ENCODE measurements at regions not wholly inside any gene's neighbourhood (a gene's known extent, or its start where the extent isn't known, plus 50 kb on each side); places are given as distances from the start of the nearest gene placed in this dataset.

GRCh38 chr4:20084488-20084887 lies 167.2 kb upstream of the SLIT2 start:
- no peak overlapping the region for H3K9ac ChIP-seq (ENCODE audit: control insufficient read depth, insufficient read depth, low read length)
- SMC1A ChIA-PET (ENCODE audit: uncharacterized antibody, unreplicated experiment) = no interaction called here
- no peak overlapping the region for H3K4me2 ChIP-seq (ENCODE audit: control insufficient read depth, insufficient read depth)
- no peak overlapping the region for H3K4me3 ChIP-seq
- no peak overlapping the region for H2AFZ ChIP-seq (ENCODE audit: control insufficient read depth, low read depth, low read length)
- in situ Hi-C loops (cut with MboI) = no loop called here
- POLR2A ChIA-PET = no interaction called here
- FAIRE-seq (no peak), ATAC-seq (no peak), DNase-seq (ENCODE audit: low read depth, low spot score) (no peak)
- intact Hi-C loops (cut with micrococcal nuclease; ENCODE audit: unreplicated experiment) = no loop called here
- CTCF ChIA-PET = no interaction called here
- no peak overlapping the region for H3K27ac ChIP-seq (ENCODE audit: control insufficient read depth, insufficient read depth)
- H3K36me3 ChIP-seq (ENCODE audit: control insufficient read depth in 2 of 2, insufficient read depth in 2 of 2, low read length in 1 of 2) = no peaks in the 10 kb centered on the region
- RAD21 ChIA-PET (ENCODE audit: unreplicated experiment) = no interaction called here
- H3K4me1 ChIP-seq (ENCODE audit: control insufficient read depth, insufficient read depth, low read length) = no peaks in the 10 kb centered on the region
- no peaks in the 10 kb centered on the region for H3K9me3 ChIP-seq (replicated peaks; ENCODE audit: control insufficient read depth, insufficient read depth, low read length)
- TF ChIP-seq RB1 (IDR thresholded peaks at IDR 0.05; ENCODE audit: borderline replicate concordance) (no peak), BACH1 (IDR thresholded peaks at IDR 0.05; ENCODE audit: borderline replicate concordance) (no peak), NFIC (IDR thresholded peaks at IDR 0.05; ENCODE audit: low read depth, low read length) (no peak), ZNF592 (IDR thresholded peaks at IDR 0.05) (no peak), MXI1 (IDR thresholded peaks at IDR 0.05; ENCODE audit: low read depth, low read length) (no peak), NFYA (IDR thresholded peaks at IDR 0.05; ENCODE audit: borderline replicate concordance, low read depth, low read length) (no peak), SREBF1 (IDR thresholded peaks at IDR 0.05; ENCODE audit: low read length) (no peak), CEBPB (IDR thresholded peaks at IDR 0.05; ENCODE audit: borderline replicate concordance in 1 of 2, low read depth in 2 of 2, low read length in 2 of 2) (no peak)
- H4K20me1 ChIP-seq (ENCODE audit: control insufficient read depth, insufficient read depth) = no peaks in the 10 kb centered on the region
- H3K27me3 ChIP-seq (replicated peaks in 1 of 2; ENCODE audit: control insufficient read depth in 2 of 2, insufficient read depth in 2 of 2, low read length in 1 of 2) = no peaks in the 10 kb centered on the region
- no TSS peak for BruUV-seq (replicated peaks)
- no peaks in the 10 kb centered on the region for H3K79me2 ChIP-seq (ENCODE audit: control insufficient read depth, insufficient read depth, low read length)

All from GM12878 (cell line).